Muscle of arm (tissue), 1 donor: ENCODE measurements at regions not wholly inside any gene's neighbourhood (a gene's known extent, or its start where the extent isn't known, plus 50 kb on each side); places are given as distances from the start of the nearest gene placed in this dataset.
"Not testable (repeated sequence)": the region's sequence is repeated elsewhere in the genome, so short reads cannot be mapped to it uniquely, and the experiment has no call there.

Source experiments
- DNase-seq: peaks from one replicate; pipeline ENCODE4 v3.0.0-alpha.2; 2013

GRCh38 chr4:153936121-153936520 lies 147.2 kb upstream of the SFRP2 start:
- no peak for DNase-seq

- no peak for DNase-seq
These were observed 145.8 kb upstream of the SFRP2 start for GRCh38 chr4:153934688-153935017.

- no peak for DNase-seq
These were observed 145.2 kb upstream of the SFRP2 start for GRCh38 chr4:153933915-153934687.

GRCh38 chr4:153931804-153932203 lies 142.9 kb upstream of the SFRP2 start:
- no peak for DNase-seq

GRCh38 chr4:153929675-153930074 lies 140.8 kb upstream of the SFRP2 start:
- no peak for DNase-seq

GRCh38 chr4:153927451-153927850 lies 138.6 kb upstream of the SFRP2 start:
- DNase-seq = no peak

- DNase-seq = no peak
These were observed 133.3 kb upstream of the SFRP2 start for GRCh38 chr4:153922148-153922547.

GRCh38 chr4:153919667-153920066 lies 130.8 kb upstream of the SFRP2 start:
- DNase-seq = no peak

GRCh38 chr4:153916273-153916755 lies 127.4 kb upstream of the SFRP2 start:
- DNase-seq = no peak

- DNase-seq = no peak
These were observed 123.4 kb upstream of the SFRP2 start for GRCh38 chr4:153912301-153912700.

- DNase-seq = no peak
These were observed 120.8 kb upstream of the SFRP2 start for GRCh38 chr4:153909672-153910071.

GRCh38 chr4:153906231-153906630 lies 117.3 kb upstream of the SFRP2 start:
- DNase-seq = no peak

GRCh38 chr4:153905231-153905630 lies 116.3 kb upstream of the SFRP2 start:
- DNase-seq = no peak

GRCh38 chr4:153904011-153904410 lies 115.1 kb upstream of the SFRP2 start:
- no peak for DNase-seq

- no peak for DNase-seq
These were observed 112.3 kb upstream of the SFRP2 start for GRCh38 chr4:153901220-153901619.

GRCh38 chr4:153900426-153900825 lies 111.5 kb upstream of the SFRP2 start:
- DNase-seq = no peak

- DNase-seq = peak; percentile 43
These were observed 101.9 kb upstream of the SFRP2 start for GRCh38 chr4:153890761-153891160.

GRCh38 chr4:153887217-153887616 lies 98.3 kb upstream of the SFRP2 start:
- no peak for DNase-seq

- no peak for DNase-seq
These were observed 95.4 kb upstream of the SFRP2 start for GRCh38 chr4:153884325-153884724.

- no peak for DNase-seq
These were observed 92.1 kb upstream of the SFRP2 start for GRCh38 chr4:153880983-153881382.

- no peak for DNase-seq
These were observed 89.0 kb upstream of the SFRP2 start for GRCh38 chr4:153877898-153878297.

GRCh38 chr4:153873741-153874140 lies 84.9 kb upstream of the SFRP2 start:
- DNase-seq = no peak

GRCh38 chr4:153866766-153867165 lies 77.9 kb upstream of the SFRP2 start:
- not testable (repeated sequence) for DNase-seq

GRCh38 chr4:153852501-153852900 lies 63.6 kb upstream of the SFRP2 start:
- no peak for DNase-seq
